Natural killer cell treated with Interleukin-12 subunit alpha and Interleukin-12 subunit beta and Interleukin-15 and Interleukin-18, amount 100 ng/mL, for 72 hours (primary cell): ENCODE measurements at regions not wholly inside any gene's neighbourhood (a gene's known extent, or its start where the extent isn't known, plus 50 kb on each side); places are given as distances from the start of the nearest gene placed in this dataset.

Experiments used
- ATAC-seq, 2 donors: fragments of 150-1000 bp; cut with Tn5 transposase in 1 of 2; sonication (Bioruptor Pico), chemical (Tn5 transposase) in 1 of 2; 2 replicates each; pipeline ENCODE4 v1.10.0; 2021
- DNase-seq: peaks from one replicate; pipeline ENCODE4 v3.0.0; 2022; ENCODE audit warnings: low spot score
- H3K27ac Mint-ChIP-seq, 2 donors: 1 replicate in 1 of 2; 2 replicates in 1 of 2; pipeline ENCODE4 v1.8.0; 2022; ENCODE audit warnings: mixed read lengths in 2 of 2, mild to moderate bottlenecking in 1 of 2, moderate library complexity in 1 of 2
- H3K27me3 Mint-ChIP-seq, 2 donors: 1 replicate in 1 of 2; 2 replicates in 1 of 2; pipeline ENCODE4 v1.8.0; 2022; ENCODE audit warnings: mixed read lengths in 2 of 2
- H3K36me3 Mint-ChIP-seq: one replicate; pipeline ENCODE4 v1.8.0; 2022; ENCODE audit warnings: mixed read lengths
- H3K4me1 Mint-ChIP-seq, 2 donors: 1 replicate in 1 of 2; 2 replicates in 1 of 2; pipeline ENCODE4 v1.8.0; 2022; ENCODE audit warnings: low read depth in 2 of 2, mixed read lengths in 2 of 2, mild to moderate bottlenecking in 1 of 2
- H3K4me3 Mint-ChIP-seq: one replicate; pipeline ENCODE4 v1.8.0; 2022; ENCODE audit warnings: mixed read lengths
- H3K9me3 Mint-ChIP-seq: 2 replicates; pipeline ENCODE4 v1.8.0; 2022; ENCODE audit warnings: mixed read lengths

- no peaks in the 10 kb centered on the region for H3K27me3 Mint-ChIP-seq
- peaks cover 44 to 49% of the 10 kb centered on the region in 2 donors for H3K4me1 Mint-ChIP-seq
- H3K9me3 Mint-ChIP-seq: peaks cover 4% of the 10 kb centered on the region
- ATAC-seq (no peak), DNase-seq (no peak)
- H3K36me3 Mint-ChIP-seq: peaks cover 8% of the 10 kb centered on the region
- no peak overlapping the region for H3K4me3 Mint-ChIP-seq
- H3K27ac Mint-ChIP-seq: no peak overlapping the region
These were observed 95.9 kb downstream of the XCL2 start for GRCh38 chr1:168447871-168448270.

DNA sequence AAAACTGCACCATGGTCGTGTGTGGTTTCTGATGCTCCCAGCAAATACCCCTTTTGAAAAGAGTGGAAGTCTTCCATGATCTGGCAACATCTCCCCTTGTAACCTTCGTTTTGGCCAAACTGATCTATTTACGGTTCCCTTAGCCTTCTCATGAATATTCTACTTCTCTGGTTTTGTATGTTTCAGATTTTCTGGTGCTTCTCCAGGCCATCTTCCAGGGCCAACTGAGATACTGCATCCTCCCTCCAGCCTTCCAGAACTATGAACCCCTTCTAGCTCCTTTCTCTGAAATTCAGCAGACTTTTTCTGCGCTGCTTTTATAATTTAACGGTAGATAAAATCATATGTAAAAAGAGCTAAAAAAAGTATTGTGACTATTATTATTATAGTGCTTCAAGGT is 97.7 kb downstream of the XCL2 start:
- Mint-ChIP-seq H3K27ac (peak overlapping the region in 1 of 2 donors; percentile 25), H3K27me3 (no peaks in the 10 kb centered on the region), H3K36me3 (no peaks in the 10 kb centered on the region), H3K4me1 (peaks cover 47 to 54% of the 10 kb centered on the region in 2 donors), H3K4me3 (no peak overlapping the region), H3K9me3 (no peaks in the 10 kb centered on the region)
- ATAC-seq (no peak), DNase-seq (no peak)

- peak; percentile 60 to 73 for ATAC-seq
- H3K4me1 Mint-ChIP-seq: peaks cover 65 to 73% of the 10 kb centered on the region in 2 donors
- no peak for DNase-seq
These were observed 99.9 kb downstream of the XCL2 start for GRCh38 chr1:168443899-168444298.

DNA sequence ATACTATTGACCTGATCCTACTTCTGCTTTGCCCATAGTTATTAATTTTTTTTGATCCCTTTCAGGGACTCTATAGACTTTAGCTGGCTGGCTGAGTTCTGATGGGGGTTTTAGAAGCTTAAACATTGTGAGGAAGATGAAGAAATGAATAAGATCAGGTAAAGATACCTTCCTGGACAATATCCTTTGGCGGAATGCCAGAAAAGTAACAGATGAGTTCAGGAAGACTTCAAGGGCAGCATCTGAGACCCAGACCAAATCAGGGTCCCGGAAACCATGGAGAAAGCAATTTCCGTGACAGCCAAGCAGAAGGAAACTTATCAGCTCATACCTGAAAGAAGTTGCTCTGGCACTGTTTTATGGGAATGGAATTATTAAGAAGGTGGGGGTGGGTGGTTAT is 100.4 kb downstream of the XCL2 start:
- Mint-ChIP-seq H3K9me3 (no peaks in the 10 kb centered on the region), H3K27ac (peak overlapping the region; percentile 24 to 25), H3K27me3 (no peaks in the 10 kb centered on the region), H3K4me3 (peak overlapping the region; percentile 70), H3K4me1 (peaks cover 71 to 79% of the 10 kb centered on the region in 2 donors), H3K36me3 (no peaks in the 10 kb centered on the region)
- DNase-seq (no peak), ATAC-seq (no peak)

More at GRCh38 chr1:168443899-168444298, 99.9 kb downstream of the XCL2 start:
- H3K36me3 Mint-ChIP-seq: no peaks in the 10 kb centered on the region
- H3K4me3 Mint-ChIP-seq: peak overlapping the region; percentile 70
- no peaks in the 10 kb centered on the region for H3K9me3 Mint-ChIP-seq
- no peaks in the 10 kb centered on the region for H3K27me3 Mint-ChIP-seq
- H3K27ac Mint-ChIP-seq: peak overlapping the region; percentile 24 to 25

DNA sequence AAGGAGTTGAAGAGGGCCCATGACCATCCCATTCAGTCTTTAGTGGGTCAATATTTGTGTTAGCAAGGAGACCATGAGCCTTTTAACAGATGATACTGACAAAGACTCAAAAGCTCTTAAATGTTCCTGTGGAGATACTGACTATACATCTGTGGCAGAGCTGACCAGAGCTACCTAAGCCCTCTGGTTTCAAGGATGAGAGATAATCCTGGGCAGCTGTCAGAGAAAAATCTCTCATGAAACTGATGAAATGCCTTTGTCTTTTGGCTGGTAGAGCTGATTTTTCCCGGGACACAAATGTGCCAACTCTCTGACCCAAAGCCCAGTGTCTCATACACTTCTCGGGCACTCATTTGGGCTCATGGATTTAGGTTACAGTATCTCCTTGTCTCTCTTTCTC is 100.9 kb downstream of the XCL2 start:
- Mint-ChIP-seq H3K4me3 (peak overlapping the region; percentile 70), H3K27ac (peak overlapping the region; percentile 25 to 35), H3K36me3 (no peaks in the 10 kb centered on the region), H3K9me3 (no peaks in the 10 kb centered on the region), H3K27me3 (no peaks in the 10 kb centered on the region), H3K4me1 (peaks cover 72 to 79% of the 10 kb centered on the region in 2 donors)
- ATAC-seq (no peak), DNase-seq (no peak)

DNA sequence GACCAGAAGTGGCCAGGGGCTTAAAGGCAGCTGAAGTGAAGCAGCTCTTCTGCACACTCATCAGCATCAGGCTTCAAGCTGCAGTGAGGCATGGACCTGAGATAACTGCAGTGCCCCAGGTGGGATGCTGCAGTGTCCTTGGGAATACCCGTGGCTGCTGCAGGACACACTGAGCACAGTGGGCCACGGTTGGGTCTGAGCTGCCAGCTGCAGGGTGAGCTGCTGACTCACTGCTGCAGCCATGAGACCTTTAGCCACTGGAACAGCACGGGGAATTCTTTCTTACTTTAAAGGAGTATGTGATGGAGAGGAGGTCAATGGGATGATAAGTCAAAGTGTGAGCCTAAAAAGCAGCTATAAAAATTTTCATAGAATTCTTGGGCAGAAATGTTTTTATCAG is 102.1 kb downstream of the XCL2 start:
- Mint-ChIP-seq H3K4me3 (no peak overlapping the region), H3K9me3 (no peaks in the 10 kb centered on the region), H3K27ac (peak overlapping the region in 1 of 2 donors; percentile 25), H3K4me1 (peaks cover 67 to 74% of the 10 kb centered on the region in 2 donors), H3K27me3 (no peaks in the 10 kb centered on the region), H3K36me3 (no peaks in the 10 kb centered on the region)
- DNase-seq (no peak), ATAC-seq (no peak)

DNA sequence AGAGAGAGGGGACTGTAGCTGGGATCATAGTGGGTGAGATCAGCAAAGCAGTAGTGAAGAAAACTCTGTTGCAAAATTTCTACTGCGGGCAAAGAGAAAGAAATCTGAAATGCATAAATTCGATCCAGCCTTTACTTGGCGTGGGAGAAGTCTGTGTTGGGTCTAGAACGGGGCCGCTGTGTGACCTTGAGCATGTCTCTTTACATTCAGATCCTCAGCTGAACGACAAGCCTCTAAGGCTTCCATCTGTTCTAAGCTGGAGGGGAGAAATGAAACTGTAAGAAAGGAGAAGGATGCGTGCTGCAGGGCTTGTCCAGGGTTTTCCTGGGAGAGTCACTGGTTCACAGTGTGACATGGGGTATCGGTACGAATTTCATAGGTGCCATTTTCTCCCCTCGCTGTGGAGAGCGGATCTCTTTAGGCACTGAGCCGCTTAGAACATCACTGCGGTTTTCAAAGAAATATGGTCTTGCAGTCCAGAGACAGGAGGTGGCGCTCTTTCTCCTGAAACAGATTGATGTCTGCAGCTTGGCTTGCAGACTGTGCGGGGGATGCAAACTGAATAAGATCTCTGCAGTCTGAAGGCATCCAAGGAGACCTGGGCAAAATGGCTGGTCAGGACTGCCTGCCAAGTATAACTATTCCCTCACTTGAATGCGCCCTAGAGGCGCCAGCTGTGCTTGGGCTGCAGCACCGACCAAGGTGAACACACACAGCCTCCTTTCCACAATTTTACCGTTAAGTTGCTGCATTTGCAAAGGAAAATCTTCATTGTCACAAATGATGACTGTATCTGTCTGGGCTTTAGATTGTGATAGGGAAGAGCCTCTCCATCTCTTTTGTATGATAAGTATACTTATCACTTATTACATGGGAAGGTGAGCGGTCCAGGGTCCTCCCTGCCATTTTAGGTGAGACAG is 104.1 kb downstream of the XCL2 start:
- H3K27ac Mint-ChIP-seq: peak overlapping the region; percentile 25 to 50
- H3K9me3 Mint-ChIP-seq: no peaks in the 10 kb centered on the region
- ATAC-seq (peak; percentile 87 to 91), DNase-seq (peak; percentile 82)
- peak overlapping the region; percentile 82 for H3K4me3 Mint-ChIP-seq
- H3K36me3 Mint-ChIP-seq: no peaks in the 10 kb centered on the region
- no peaks in the 10 kb centered on the region for H3K27me3 Mint-ChIP-seq
- H3K4me1 Mint-ChIP-seq: peaks cover 55 to 56% of the 10 kb centered on the region in 2 donors

DNA sequence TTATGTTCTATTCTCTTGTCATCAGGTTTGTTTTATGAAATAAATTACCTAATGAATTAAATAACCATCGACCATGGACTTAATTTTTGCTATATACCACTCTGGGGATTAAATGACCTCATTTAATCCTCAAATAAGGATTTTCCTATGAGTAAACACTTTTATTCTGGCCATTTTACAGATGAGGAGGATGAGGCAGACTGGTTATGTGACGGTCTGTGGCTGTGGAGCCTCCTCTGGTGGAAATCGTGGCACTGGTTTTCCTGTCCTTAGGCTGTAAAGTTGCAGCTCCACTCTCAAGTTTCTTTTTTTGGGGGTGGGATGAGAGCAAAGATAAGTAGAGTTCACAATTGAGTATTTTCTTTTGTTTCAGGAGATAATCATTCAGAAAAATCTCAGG is 105.2 kb downstream of the XCL2 start:
- Mint-ChIP-seq H3K27me3 (no peaks in the 10 kb centered on the region), H3K4me1 (peaks cover 44 to 47% of the 10 kb centered on the region in 2 donors), H3K27ac (peak overlapping the region; percentile 50 to 71), H3K36me3 (no peaks in the 10 kb centered on the region), H3K4me3 (peak overlapping the region; percentile 82), H3K9me3 (no peaks in the 10 kb centered on the region)
- no peak for ATAC-seq
- DNase-seq: no peak

DNA sequence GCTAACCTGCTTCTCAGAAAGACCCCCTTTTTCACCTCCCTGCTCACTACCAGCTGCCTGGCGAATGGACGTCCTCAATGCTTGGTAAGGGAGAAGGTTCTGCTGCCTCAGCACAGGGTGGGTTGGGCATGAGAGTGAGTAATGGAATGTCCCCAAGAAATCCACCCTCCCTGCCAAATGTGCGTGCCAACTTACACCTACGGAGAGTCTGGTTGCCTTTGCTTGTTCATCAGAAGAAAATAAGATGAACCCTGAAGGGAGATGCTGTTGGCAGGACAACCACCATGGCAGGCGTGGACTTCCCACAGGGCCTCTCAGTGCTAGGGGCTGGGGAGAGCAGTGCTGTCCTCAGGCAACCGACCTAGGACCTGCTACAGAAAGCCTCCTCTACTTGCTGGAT is 106.0 kb downstream of the XCL2 start:
- H3K4me3 Mint-ChIP-seq: no peak overlapping the region
- no peaks in the 10 kb centered on the region for H3K27me3 Mint-ChIP-seq
- H3K27ac Mint-ChIP-seq: peak overlapping the region in 1 of 2 donors; percentile 71
- DNase-seq: no peak
- no peak for ATAC-seq
- no peaks in the 10 kb centered on the region for H3K36me3 Mint-ChIP-seq
- no peaks in the 10 kb centered on the region for H3K9me3 Mint-ChIP-seq
- H3K4me1 Mint-ChIP-seq: peaks cover 36 to 40% of the 10 kb centered on the region in 2 donors

DNA sequence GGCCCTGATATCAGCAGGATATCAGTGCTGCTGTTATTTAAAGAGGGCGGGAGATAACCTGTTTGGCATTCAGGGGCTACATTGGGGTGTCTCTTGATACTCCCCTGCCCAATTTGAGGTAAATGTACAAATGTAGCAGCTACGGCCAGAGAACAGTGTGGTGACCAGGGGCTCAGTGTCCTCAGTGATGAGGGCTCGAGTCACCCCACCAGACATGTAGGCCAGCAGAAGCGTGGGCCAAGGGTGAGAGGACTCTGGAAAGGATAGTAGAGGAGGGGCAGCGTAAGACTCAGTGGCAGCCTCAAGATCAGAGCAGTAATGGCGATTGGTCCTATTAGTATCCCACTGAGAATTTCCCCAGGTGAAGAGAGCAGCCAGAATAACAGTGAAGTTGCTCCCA is 108.4 kb downstream of the XCL2 start:
- peaks cover 21 to 29% of the 10 kb centered on the region in 2 donors for H3K4me1 Mint-ChIP-seq
- no peak for DNase-seq
- H3K36me3 Mint-ChIP-seq: no peaks in the 10 kb centered on the region
- H3K27ac Mint-ChIP-seq: no peak overlapping the region
- no peak overlapping the region for H3K4me3 Mint-ChIP-seq
- H3K27me3 Mint-ChIP-seq: no peaks in the 10 kb centered on the region
- no peak for ATAC-seq
- no peaks in the 10 kb centered on the region for H3K9me3 Mint-ChIP-seq

GRCh38 chr1:168433238-168433637 is 110.6 kb downstream of the XCL2 start:
- Mint-ChIP-seq H3K27me3 (no peaks in the 10 kb centered on the region), H3K27ac (no peak overlapping the region), H3K4me1 (peaks cover 0 to 9% of the 10 kb centered on the region in 2 donors), H3K36me3 (no peaks in the 10 kb centered on the region), H3K4me3 (no peak overlapping the region), H3K9me3 (no peaks in the 10 kb centered on the region)
- no peak for DNase-seq
- no peak for ATAC-seq

DNA sequence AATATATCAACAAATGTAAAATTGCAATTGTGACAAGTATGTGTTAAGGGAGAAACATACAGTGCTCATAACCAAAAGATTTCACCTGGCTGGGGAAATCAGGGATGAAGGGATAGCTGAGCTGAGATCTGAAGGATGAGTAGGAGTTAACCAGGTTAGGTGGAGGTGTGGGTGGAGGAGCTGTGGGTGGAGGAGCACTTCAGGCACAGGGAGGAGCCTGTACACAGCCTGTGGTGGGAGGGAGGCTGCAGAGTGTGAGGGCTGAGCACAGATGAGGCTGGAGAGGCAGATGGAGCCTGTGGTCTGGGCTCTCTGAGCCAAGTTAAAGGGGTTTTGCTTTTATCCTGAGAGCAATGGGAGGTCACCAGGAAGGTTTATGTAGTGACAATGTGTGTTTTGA is 111.9 kb downstream of the XCL2 start:
- Mint-ChIP-seq H3K36me3 (no peaks in the 10 kb centered on the region), H3K4me1 (peaks cover 0 to 6% of the 10 kb centered on the region in 2 donors), H3K27ac (peak overlapping the region in 1 of 2 donors; percentile 52), H3K9me3 (no peaks in the 10 kb centered on the region), H3K4me3 (no peak overlapping the region), H3K27me3 (no peaks in the 10 kb centered on the region)
- DNase-seq: no peak
- no peak for ATAC-seq

DNA sequence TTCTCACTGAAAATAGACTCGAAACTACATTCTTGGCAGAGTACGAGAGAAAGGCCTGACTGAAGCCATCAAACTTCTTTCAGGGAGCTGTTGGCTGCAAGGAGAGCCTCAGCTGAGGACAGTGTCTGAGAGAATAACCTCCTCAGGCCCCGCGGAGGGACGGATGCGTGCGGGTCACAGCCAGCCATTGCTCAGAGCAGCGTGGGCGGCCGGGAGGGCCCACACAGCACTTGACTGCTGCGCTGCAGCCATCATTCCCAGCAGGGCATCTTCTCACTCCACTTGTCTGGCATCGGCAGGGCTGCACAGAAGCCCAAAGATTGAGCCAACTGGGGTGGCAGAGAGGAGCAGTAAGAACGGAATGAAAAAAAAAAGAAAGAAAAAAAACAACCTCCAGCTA is 113.5 kb downstream of the XCL2 start:
- H3K36me3 Mint-ChIP-seq: no peaks in the 10 kb centered on the region
- H3K4me3 Mint-ChIP-seq: no peak overlapping the region
- DNase-seq (no peak), ATAC-seq (no peak)
- no peaks in the 10 kb centered on the region for H3K9me3 Mint-ChIP-seq
- H3K27ac Mint-ChIP-seq: no peak overlapping the region
- H3K27me3 Mint-ChIP-seq: no peaks in the 10 kb centered on the region
- H3K4me1 Mint-ChIP-seq: peaks cover 0 to 6% of the 10 kb centered on the region in 2 donors

DNA sequence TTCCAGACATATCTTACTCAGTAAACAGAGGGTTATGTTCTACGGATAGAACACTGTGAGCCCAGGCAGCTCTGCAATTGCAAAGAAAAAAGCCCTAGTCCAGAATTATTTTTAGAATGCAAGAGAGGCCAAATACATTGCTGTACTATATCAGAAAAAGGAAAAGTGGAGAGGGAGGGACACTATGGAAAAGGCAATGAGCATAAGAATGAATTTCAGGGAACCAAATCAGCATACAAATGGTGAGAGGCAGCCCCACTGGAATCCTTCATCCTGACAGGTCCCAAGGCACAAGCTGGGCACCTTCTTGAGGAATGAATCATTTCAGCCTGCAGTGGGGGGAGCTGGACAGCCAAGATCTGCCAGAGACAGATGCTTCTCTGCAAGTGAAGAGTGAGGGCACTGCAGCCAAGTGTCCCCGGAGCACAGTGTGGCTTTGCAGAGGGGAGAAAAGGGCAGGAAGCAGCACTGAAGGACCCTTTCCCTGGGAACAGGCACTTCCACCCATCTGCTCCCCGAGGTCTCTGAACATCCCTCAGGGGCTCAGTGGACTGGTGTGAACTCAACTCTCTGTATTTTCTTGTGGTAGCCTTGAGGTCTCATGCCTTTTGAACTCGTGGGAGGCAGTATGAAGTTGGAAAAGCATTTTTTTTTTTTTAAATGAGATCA is 115.6 kb downstream of the XCL2 start:
- peaks cover 3 to 9% of the 10 kb centered on the region in 2 donors for H3K4me1 Mint-ChIP-seq
- H3K9me3 Mint-ChIP-seq: no peaks in the 10 kb centered on the region
- ATAC-seq (no peak), DNase-seq (no peak)
- H3K27ac Mint-ChIP-seq: no peak overlapping the region
- H3K36me3 Mint-ChIP-seq: no peaks in the 10 kb centered on the region
- no peak overlapping the region for H3K4me3 Mint-ChIP-seq
- no peaks in the 10 kb centered on the region for H3K27me3 Mint-ChIP-seq
